Gastroesophageal sphincter (tissue), 4 donors: ENCODE measurements at regions not wholly inside any gene's neighbourhood (a gene's known extent, or its start where the extent isn't known, plus 50 kb on each side); places are given as distances from the start of the nearest gene placed in this dataset.

Experiments used
- ATAC-seq: fragments of 150-250 bp; one replicate; pipeline ENCODE4 v1.9.1; 2016; ENCODE audit warnings: mild to moderate bottlenecking, moderate library complexity
- H3K27ac ChIP-seq, 4 donors: fragments of 200-600 bp; sonication (generic) in 3 of 4; 1 replicate in 3 of 4; 2 replicates in 1 of 4; pipeline ENCODE4 v1.5.1; 2016 to 2019
- H3K27me3 ChIP-seq: fragments of 200-600 bp; sonication (generic); one replicate; pipeline ENCODE4 v1.5.1; 2019
- H3K36me3 ChIP-seq, 2 donors: fragments of 200-600 bp; sonication (generic); one replicate each; pipeline ENCODE4 v1.5.1; 2019; ENCODE audit warnings: control low read depth in 1 of 2
- H3K4me1 ChIP-seq, 3 donors: fragments of 200-600 bp; sonication (generic); 1 replicate in 2 of 3; 2 replicates in 1 of 3; pipeline ENCODE4 v1.5.1; 2016 to 2019; ENCODE audit warnings: control low read depth in 2 of 3
- H3K4me3 ChIP-seq, 2 donors: fragments of 200-600 bp; sonication (generic); one replicate each; pipeline ENCODE4 v1.5.1; 2019; ENCODE audit warnings: mild to moderate bottlenecking in 1 of 2, moderate library complexity in 1 of 2
- H3K9me3 ChIP-seq, 3 donors: fragments of 200-600 bp; sonication (generic); one replicate each; pipeline ENCODE4 v1.5.1; 2017 to 2019; ENCODE audit warnings: control low read depth in 2 of 3
- CTCF ChIP-seq, 4 experiments: fragments of 200-600 bp in 2 of 4; fragments of 450-650 bp in 2 of 4; sonication (generic) in 1 of 4; IDR thresholded peaks; one replicate each; pipeline ENCODE4 v1.5.1; 2017 to 2019; ENCODE audit warnings: antibody characterized with exemption in 4 of 4, mild to moderate bottlenecking in 2 of 4, moderate library complexity in 2 of 4
- EP300 ChIP-seq: sonication (generic); formaldehyde crosslinking; IDR thresholded peaks from one replicate; pipeline ENCODE4 v1.6.1; 2017; ENCODE audit warnings: antibody characterized with exemption, mild to moderate bottlenecking
- POLR2A ChIP-seq, 2 donors: fragments of 450-650 bp; IDR thresholded peaks; one replicate each; pipeline ENCODE4 v1.6.1; 2017; ENCODE audit warnings: antibody characterized with exemption in 2 of 2, mild to moderate bottlenecking in 2 of 2, moderate library complexity in 1 of 2
- POLR2AphosphoS5 ChIP-seq: sonication (generic); formaldehyde crosslinking; IDR thresholded peaks from one replicate; pipeline ENCODE4 v1.6.1; 2017; ENCODE audit warnings: antibody characterized with exemption
- WGBS, 2 donors: methylation state at CpG; one replicate each; pipeline ENCODE4 v1.1.5; 2018; ENCODE audit warnings: low coverage in 1 of 2; 5-methylcytosine and 5-hydroxymethylcytosine counted together

GRCh38 chr4:100060765-100061416 is 110.8 kb upstream of the H2AZ1 start:
- Histone ChIP-seq H3K27me3 (no peaks in the 10 kb centered on the region), H3K27ac (no peak overlapping the region), H3K4me3 (no peak overlapping the region), H3K9me3 (no peaks in the 10 kb centered on the region), H3K36me3 (no peaks in the 10 kb centered on the region), H3K4me1 (no peaks in the 10 kb centered on the region)
- TF ChIP-seq POLR2A (IDR thresholded peaks at IDR 0.05) (no peak), EP300 (no peak), CTCF (IDR thresholded peaks at IDR 0.05) (no peak), POLR2AphosphoS5 (no peak)
- 94 to 100% methylated on average over 4 to 5 of the region's 5 CpGs for WGBS, 2 donors
- no peak for ATAC-seq

GRCh38 chr4:100059467-100059866 is 109.4 kb upstream of the H2AZ1 start:
- H3K27ac ChIP-seq, result no peak overlapping the region
- no peaks in the 10 kb centered on the region for H3K4me1 ChIP-seq
- no peaks in the 10 kb centered on the region for H3K27me3 ChIP-seq
- TF ChIP-seq EP300, result no peak
- TF ChIP-seq POLR2A (IDR thresholded peaks at IDR 0.05), result no peak
- no peak for TF ChIP-seq CTCF (IDR thresholded peaks at IDR 0.05)
- TF ChIP-seq POLR2AphosphoS5, result no peak
- no peak overlapping the region for H3K4me3 ChIP-seq
- H3K36me3 ChIP-seq, result no peaks in the 10 kb centered on the region
- WGBS, 2 donors, result 90 to 94% methylated on average over 8 of the region's 8 CpGs
- H3K9me3 ChIP-seq, result no peaks in the 10 kb centered on the region
- no peak for ATAC-seq

- no peak for ATAC-seq
- TF ChIP-seq POLR2A (IDR thresholded peaks at IDR 0.05), result no peak
- no peak for TF ChIP-seq CTCF (IDR thresholded peaks at IDR 0.05)
- no peak for TF ChIP-seq POLR2AphosphoS5
- TF ChIP-seq EP300, result no peak
- Histone ChIP-seq H3K4me3 (no peak overlapping the region), H3K36me3 (no peaks in the 10 kb centered on the region), H3K27ac (no peak overlapping the region), H3K4me1 (no peaks in the 10 kb centered on the region), H3K27me3 (no peaks in the 10 kb centered on the region), H3K9me3 (no peaks in the 10 kb centered on the region)
- 88 to 91% methylated on average over 3 of the region's 3 CpGs for WGBS, 2 donors
Measured at GRCh38 chr4:100056701-100057100, 106.6 kb upstream of the H2AZ1 start.

- 80 to 88% methylated on average over 3 of the region's 3 CpGs for WGBS, 2 donors
- no peak overlapping the region for H3K4me3 ChIP-seq
- H3K9me3 ChIP-seq, result no peaks in the 10 kb centered on the region
- H3K27me3 ChIP-seq, result no peaks in the 10 kb centered on the region
- H3K27ac ChIP-seq, result no peak overlapping the region
- TF ChIP-seq POLR2AphosphoS5 (no peak), EP300 (no peak), CTCF (IDR thresholded peaks at IDR 0.05) (no peak), POLR2A (IDR thresholded peaks at IDR 0.05) (no peak)
- ATAC-seq, result no peak
- no peaks in the 10 kb centered on the region for H3K4me1 ChIP-seq
- no peaks in the 10 kb centered on the region for H3K36me3 ChIP-seq
Measured at GRCh38 chr4:100054071-100054470, 104.0 kb upstream of the H2AZ1 start.

- H3K4me3 ChIP-seq, result no peak overlapping the region
- H3K9me3 ChIP-seq, result no peaks in the 10 kb centered on the region
- no peak overlapping the region for H3K27ac ChIP-seq
- H3K36me3 ChIP-seq, result no peaks in the 10 kb centered on the region
- no peak for ATAC-seq
- TF ChIP-seq POLR2A (IDR thresholded peaks at IDR 0.05), result no peak
- TF ChIP-seq CTCF (IDR thresholded peaks at IDR 0.05), result no peak
- TF ChIP-seq EP300, result no peak
- TF ChIP-seq POLR2AphosphoS5, result no peak
- H3K27me3 ChIP-seq, result no peaks in the 10 kb centered on the region
- no peaks in the 10 kb centered on the region for H3K4me1 ChIP-seq
Measured at GRCh38 chr4:100049872-100050271, 99.8 kb upstream of the H2AZ1 start.
